H1 (cell line): ENCODE measurements at regions not wholly inside any gene's neighbourhood (a gene's known extent, or its start where the extent isn't known, plus 50 kb on each side); places are given as distances from the start of the nearest gene placed in this dataset.
"Not testable (repeated sequence)": the region's sequence is repeated elsewhere in the genome, so short reads cannot be mapped to it uniquely, and the experiment has no call there.

Source experiments
- CTCF ChIA-PET: fragments of 300-600 bp; sonication (Branson Sonifier 250); formaldehyde crosslinking; loops from one replicate; lab custom pipeline; 2021; ENCODE audit not compliant: partially characterized antibody; lab: Charles Lee
- POLR2A ChIA-PET: fragments of 300-600 bp; sonication (Branson Sonifier 250); formaldehyde crosslinking; loops from one replicate; lab custom pipeline; 2021; ENCODE audit warnings: inconsistent platforms; ENCODE audit not compliant: partially characterized antibody; lab: Charles Lee
- DNase-seq, 2 experiments: peaks; one replicate each; pipeline versions ENCODE4 v3.0.0 to v3.0.0-alpha.2; 2010 to 2022; ENCODE audit warnings: low spot score in 2 of 2, low read depth in 1 of 2, mixed read lengths in 1 of 2
- FAIRE-seq: peaks from 2 replicates; lab custom pipeline; 2011; peaks lifted over from hg19 to GRCh38; lab: Jason Lieb, UNC
- H2AFZ ChIP-seq: 2 replicates; pipeline ENCODE4 v1.8.1; 2012; ENCODE audit warnings: low read length, inconsistent platforms
- H2AK5ac ChIP-seq: 2 replicates; pipeline ENCODE4 v1.6.1; 2013; ENCODE audit warnings: low read depth, low read length
- H2BK120ac ChIP-seq: replicated peaks from 2 replicates; pipeline ENCODE3; 2013; ENCODE audit warnings: low read depth, low read length, inconsistent platforms
- H2BK12ac ChIP-seq: 2 replicates; pipeline ENCODE4 v1.6.1; 2013; ENCODE audit warnings: low read depth, low read length
- H2BK15ac ChIP-seq: 2 replicates; pipeline ENCODE4 v1.6.1; 2013; ENCODE audit warnings: low read length
- H2BK20ac ChIP-seq: 2 replicates; pipeline ENCODE4 v1.6.1; 2013; ENCODE audit warnings: low read length
- H2BK5ac ChIP-seq: 2 replicates; pipeline ENCODE4 v1.6.1; 2013; ENCODE audit warnings: low read depth, low read length
- H3K14ac ChIP-seq: 2 replicates; pipeline ENCODE4 v1.6.1; 2013; ENCODE audit warnings: inconsistent platforms; ENCODE audit not compliant: insufficient read length
- H3K18ac ChIP-seq: 2 replicates; pipeline ENCODE4 v1.6.1; 2013; ENCODE audit warnings: low read length; ENCODE audit errors: extremely low read depth
- H3K23ac ChIP-seq: 2 replicates; pipeline ENCODE4 v1.6.1; 2013; ENCODE audit warnings: inconsistent platforms; ENCODE audit not compliant: insufficient read length
- H3K23me2 ChIP-seq: 2 replicates; pipeline ENCODE4 v1.6.1; 2013; ENCODE audit warnings: low read depth, low read length
- H3K27ac ChIP-seq: 2 replicates; pipeline ENCODE4 v1.6.1; 2011; ENCODE audit warnings: low read depth, low read length, inconsistent platforms
- H3K27me3 ChIP-seq, 4 experiments: replicated peaks in 1 of 4; 1 replicate in 1 of 4; 2 replicates in 3 of 4; pipeline versions ENCODE4 v1.6.1 to v1.8.1; 2011 to 2013; ENCODE audit warnings: low read length in 3 of 4, mild to moderate bottlenecking in 3 of 4, inconsistent platforms in 2 of 4, mixed read lengths in 2 of 4, moderate library complexity in 1 of 4; ENCODE audit not compliant: control insufficient read depth in 3 of 4, insufficient read depth in 3 of 4; ENCODE audit errors: extremely low read depth in 1 of 4
- H3K36me3 ChIP-seq, 4 experiments: 2 replicates each; pipeline versions ENCODE4 v1.6.1 to v1.8.1; 2011 to 2013; ENCODE audit warnings: mild to moderate bottlenecking in 4 of 4, low read length in 3 of 4, moderate library complexity in 2 of 4, control low read depth in 1 of 4, inconsistent platforms in 1 of 4; ENCODE audit not compliant: insufficient read depth in 4 of 4, control insufficient read depth in 2 of 4
- H3K4ac ChIP-seq: replicated peaks from 2 replicates; pipeline ENCODE3; 2013; ENCODE audit warnings: low read length, low read depth, mixed read lengths, inconsistent platforms; ENCODE audit not compliant: insufficient read length
- H3K4me1 ChIP-seq, 4 experiments: replicated peaks in 1 of 4; 1 replicate in 1 of 4; 2 replicates in 3 of 4; pipeline versions ENCODE4 v1.6.1 to v1.8.1; 2011 to 2013; ENCODE audit warnings: low read length in 3 of 4, inconsistent platforms in 2 of 4, mixed read lengths in 1 of 4; ENCODE audit not compliant: insufficient read depth in 4 of 4, control insufficient read depth in 3 of 4
- H3K4me2 ChIP-seq, 2 experiments: 2 replicates each; pipeline versions ENCODE4 v1.6.1 to v1.8.1; 2011 to 2013; ENCODE audit warnings: low read depth in 2 of 2, low read length in 2 of 2, control low read depth in 1 of 2, inconsistent platforms in 1 of 2, mild to moderate bottlenecking in 1 of 2; ENCODE audit not compliant: insufficient read depth in 1 of 2
- H3K4me3 ChIP-seq, 4 experiments: fragments of 200-600, 300-600 bp in 1 of 4; sonication (generic), shearing (Covaris generic), sonication (Bioruptor Twin) in 1 of 4; 2 replicates each; pipeline versions ENCODE4 v1.5.1 to v1.8.1; 2011 to 2016; ENCODE audit warnings: low read length in 4 of 4, low read depth in 3 of 4, control low read depth in 2 of 4, inconsistent platforms in 2 of 4, mild to moderate bottlenecking in 2 of 4, mixed read lengths in 1 of 4, moderate library complexity in 1 of 4; ENCODE audit not compliant: insufficient read depth in 2 of 4; ENCODE audit errors: extremely low read depth in 1 of 4
- H3K56ac ChIP-seq: replicated peaks from 2 replicates; pipeline ENCODE3; 2013; ENCODE audit warnings: low read depth, mild to moderate bottlenecking, mixed read lengths, low read length, inconsistent platforms; ENCODE audit not compliant: insufficient read length
- H3K79me1 ChIP-seq: 2 replicates; pipeline ENCODE4 v1.6.1; 2013; ENCODE audit warnings: low read depth, low read length, control low read depth
- H3K79me2 ChIP-seq, 2 experiments: 2 replicates each; pipeline versions ENCODE4 v1.6.1 to v1.8.1; 2012 to 2013; ENCODE audit warnings: low read length in 2 of 2, mild to moderate bottlenecking in 2 of 2, inconsistent platforms in 1 of 2; ENCODE audit not compliant: insufficient read depth in 2 of 2, control insufficient read depth in 1 of 2
- H3K9ac ChIP-seq, 4 experiments: replicated peaks in 1 of 4; 1 replicate in 1 of 4; 2 replicates in 3 of 4; pipeline versions ENCODE4 v1.6.1 to v1.8.1; 2011 to 2013; ENCODE audit warnings: low read depth in 3 of 4, low read length in 3 of 4, control low read depth in 2 of 4, mild to moderate bottlenecking in 2 of 4, moderate library complexity in 2 of 4, inconsistent platforms in 1 of 4; ENCODE audit errors: extremely low read depth in 1 of 4
- H3K9me3 ChIP-seq, 2 experiments: 2 replicates each; pipeline versions ENCODE4 v1.6.1 to v1.8.1; 2012 to 2013; ENCODE audit warnings: mild to moderate bottlenecking in 2 of 2, moderate library complexity in 2 of 2, control low read depth in 1 of 2, inconsistent platforms in 1 of 2, low read depth in 1 of 2, low read length in 1 of 2, mixed read lengths in 1 of 2; ENCODE audit not compliant: insufficient read depth in 2 of 2
- H4K20me1 ChIP-seq, 2 experiments: replicated peaks in 1 of 2; 2 replicates each; pipeline versions ENCODE3 to v1.8.1; 2011 to 2013; ENCODE audit warnings: inconsistent platforms in 2 of 2, low read length in 2 of 2, mild to moderate bottlenecking in 1 of 2; ENCODE audit not compliant: insufficient read depth in 2 of 2, control insufficient read depth in 1 of 2
- H4K5ac ChIP-seq: 2 replicates; pipeline ENCODE4 v1.6.1; 2013; ENCODE audit warnings: low read length, low read depth, mixed read lengths, inconsistent platforms; ENCODE audit not compliant: insufficient read length
- H4K8ac ChIP-seq: 2 replicates; pipeline ENCODE4 v1.8.0; 2013; ENCODE audit warnings: mild to moderate bottlenecking, moderate library complexity, low read length, inconsistent platforms; ENCODE audit not compliant: insufficient read depth; ENCODE audit errors: extremely low read depth
- H4K91ac ChIP-seq: replicated peaks from 2 replicates; pipeline ENCODE3; 2013; ENCODE audit warnings: low read length, mixed read lengths, inconsistent platforms; ENCODE audit not compliant: insufficient read length
- CHD2 ChIP-seq: IDR thresholded peaks from 2 replicates; pipeline ENCODE4 v1.6.1; 2012; ENCODE audit warnings: low read length, improper control_type of control experiment
- KDM1A ChIP-seq: fragments of 200-600, 300-600 bp; sonication (generic); IDR thresholded peaks from 2 replicates; pipeline ENCODE4 v1.7.1; 2016; ENCODE audit warnings: mild to moderate bottlenecking, low read length, borderline replicate concordance
- NANOG ChIP-seq: IDR thresholded peaks from 2 replicates; pipeline ENCODE4 v1.6.1; 2011; ENCODE audit warnings: low read length, low read depth, mild to moderate bottlenecking, inconsistent platforms; ENCODE audit not compliant: insufficient read depth, poor library complexity, severe bottlenecking
- POLR2A ChIP-seq, 2 experiments: IDR thresholded peaks; 1 replicate in 1 of 2; 2 replicates in 1 of 2; pipeline ENCODE4 v1.6.1; 2011; ENCODE audit warnings: low read depth in 2 of 2, low read length in 2 of 2, mild to moderate bottlenecking in 2 of 2; ENCODE audit errors: control extremely low read depth in 1 of 2
- RXRA ChIP-seq: IDR thresholded peaks from 2 replicates; pipeline ENCODE4 v1.6.1; 2011; ENCODE audit warnings: low read depth, mild to moderate bottlenecking, low read length, moderate library complexity; ENCODE audit not compliant: insufficient read depth
- YY1 ChIP-seq: IDR thresholded peaks from 2 replicates; pipeline ENCODE4 v1.6.1; 2011; ENCODE audit warnings: low read depth, mild to moderate bottlenecking, low read length
- ZNF274 ChIP-seq: IDR thresholded peaks from 2 replicates; pipeline ENCODE4 v1.7.0; 2012; ENCODE audit warnings: low read length, borderline replicate concordance; ENCODE audit errors: extremely low read depth
- WGBS, 2 experiments: shearing (Covaris generic) in 1 of 2; methylation state at CpG; one replicate each; pipeline versions ENCODE4 v1.1.6 to v1.1.7; 2013 to 2015; ENCODE audit warnings: low lambda C conversion rate in 2 of 2, mixed read lengths in 2 of 2, inconsistent platforms in 1 of 2, low coverage in 1 of 2, missing lambda C conversion rate in 1 of 2; ENCODE audit not compliant: insufficient replicate concordance in 2 of 2, insufficient coverage in 1 of 2, insufficient read length in 1 of 2; ENCODE audit errors: extremely low coverage in 1 of 2, missing lambda C conversion rate in 1 of 2; 5-methylcytosine and 5-hydroxymethylcytosine counted together

DNA sequence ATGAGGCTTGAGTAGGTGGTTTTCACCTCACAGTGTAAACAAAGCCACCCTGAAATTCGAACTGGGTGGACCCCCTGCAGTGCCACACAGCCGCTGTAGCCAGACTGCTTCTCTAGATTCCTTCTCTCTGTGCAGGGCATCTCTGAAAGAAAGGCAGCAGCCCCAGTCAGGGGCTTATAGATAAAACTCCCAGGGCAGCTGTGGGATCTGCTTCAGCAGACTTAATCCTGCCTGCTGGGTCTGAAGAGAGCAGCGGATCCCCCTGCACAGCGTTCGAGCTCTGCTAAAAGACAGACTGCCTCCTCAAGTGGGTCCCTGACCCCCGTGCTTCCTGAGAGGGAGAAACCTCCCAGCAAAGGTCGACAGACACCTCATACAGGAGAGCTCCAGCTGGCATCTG lies 71.4 kb downstream of the CARTPT start (continued):
- no peak for TF ChIP-seq NANOG
- TF ChIP-seq ZNF274 = no peak
- TF ChIP-seq RXRA = no peak
- TF ChIP-seq CHD2 = no peak
- TF ChIP-seq KDM1A = no peak
- no peak for TF ChIP-seq YY1
- TF ChIP-seq POLR2A (IDR thresholded peaks at IDR 0.05; ENCODE audit: control extremely low read depth in 1 of 2, low read depth in 2 of 2, low read length in 2 of 2) = no peak

DNA sequence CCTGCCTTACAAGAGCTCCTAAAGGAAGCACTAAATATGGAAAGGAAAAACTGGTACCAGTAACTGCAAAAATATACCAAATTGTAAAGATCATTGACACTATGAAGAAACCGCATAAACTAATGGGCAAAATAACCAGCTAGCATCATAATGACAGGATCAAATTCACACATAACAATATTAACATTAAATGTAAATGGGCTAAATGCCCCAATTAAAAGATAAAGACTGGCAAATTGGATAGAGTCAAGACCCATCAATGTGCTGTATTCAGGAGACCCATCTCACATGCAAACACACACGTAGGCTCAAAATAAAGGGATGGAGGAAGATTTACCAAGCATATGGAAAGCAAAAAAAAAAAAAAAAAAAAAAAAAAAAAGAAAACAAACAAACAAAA lies 73.0 kb downstream of the CARTPT start:
- H3K4me1 ChIP-seq, H3K9ac ChIP-seq, H2AFZ ChIP-seq, H2BK5ac ChIP-seq, FAIRE-seq, H3K56ac ChIP-seq, H3K4me2 ChIP-seq, H3K14ac ChIP-seq, H3K27ac ChIP-seq, H3K27me3 ChIP-seq, H4K91ac ChIP-seq, H2BK120ac ChIP-seq, H4K5ac ChIP-seq, H2AK5ac ChIP-seq, H3K23ac ChIP-seq, DNase-seq, H2BK15ac ChIP-seq, H4K8ac ChIP-seq, H2BK12ac ChIP-seq, H3K79me1 ChIP-seq, H2BK20ac ChIP-seq, H3K79me2 ChIP-seq, H4K20me1 ChIP-seq, CTCF ChIA-PET, H3K4me3 ChIP-seq, H3K4ac ChIP-seq, H3K36me3 ChIP-seq, H3K18ac ChIP-seq, H3K23me2 ChIP-seq: not testable (repeated sequence)
- peaks cover 5 to 17% of the 10 kb centered on the region in 2 experiments; a peak in 3 of 4 replicates for H3K9me3 ChIP-seq
- WGBS, 2 experiments = 96% methylated on average over 2 of the region's 2 CpGs; no CpG with 5 or more reads in 1 of the 2 experiments
- POLR2A ChIA-PET = interaction anchor here (1.0 kb wide), 1 partner anchor 9 kb away, joined by 3 read pairs; no protein-coding TSS in a partner anchor
